Erythroblast (primary cell): ENCODE measurements at regions not wholly inside any gene's neighbourhood (a gene's known extent, or its start where the extent isn't known, plus 50 kb on each side); places are given as distances from the start of the nearest gene placed in this dataset.

Source experiments
- GATA1 ChIP-seq: IDR thresholded peaks from 2 replicates; pipeline ENCODE4 v1.6.1; 2011; ENCODE audit warnings: low read depth, mild to moderate bottlenecking, control low read depth, low read length, moderate library complexity
- POLR2A ChIP-seq: IDR thresholded peaks from 2 replicates; pipeline ENCODE4 v1.6.1; 2011; ENCODE audit warnings: mild to moderate bottlenecking, low read length

- TF ChIP-seq POLR2A (no peak), GATA1 (no peak)
Observed at GRCh38 chr2:40043641-40044040, 264.6 kb upstream of the THUMPD2 start.
